ENCODE measurements at regions not wholly inside any gene's neighbourhood (a gene's known extent, or its start where the extent isn't known, plus 50 kb on each side); places are given as distances from the start of the nearest gene placed in this dataset.

GRCh38 chr4:38189445-38189844 lies 229.2 kb downstream of the PTTG2 start:
- no peaks in the 10 kb centered on the region for H3K4me1 Mint-ChIP-seq
- no peak for TF ChIP-seq ZNF138 (CRISPR knock-in tag; conservative IDR thresholded peaks at IDR 0.05)
- no peak for TF ChIP-seq SMAD3 (CRISPR knock-in tag; IDR thresholded peaks at IDR 0.05; ENCODE audit: borderline replicate concordance)
- TF ChIP-seq ZNF263 (CRISPR knock-in tag; IDR thresholded peaks at IDR 0.05; ENCODE audit: low read depth) = no peak
- TF ChIP-seq TEAD4 (CRISPR knock-in tag; IDR thresholded peaks at IDR 0.05) = no peak
- TF ChIP-seq ZNF423 (CRISPR knock-in tag; IDR thresholded peaks at IDR 0.05) = no peak
- TF ChIP-seq STAT6 (CRISPR knock-in tag; conservative IDR thresholded peaks at IDR 0.05; ENCODE audit: low read depth) = no peak
- no peak for TF ChIP-seq USF2 (CRISPR knock-in tag; IDR thresholded peaks at IDR 0.05)
- TF ChIP-seq KAT7 (CRISPR knock-in tag; IDR thresholded peaks at IDR 0.05; ENCODE audit: borderline replicate concordance) = no peak
- ChIA-PET POLR2A (no interaction called here), CTCF (interaction anchor here (1.2 to 1.7 kb wide), 2 partner anchors 10 to 130 kb away, joined by 3 to 9 read pairs; no protein-coding TSS in a partner anchor)
- no peak overlapping the region for H3K4me3 Mint-ChIP-seq
- no peak for ATAC-seq
- H3K9me3 Mint-ChIP-seq = peaks cover 14% of the 10 kb centered on the region
- peaks cover 3% of the 10 kb centered on the region; the same call in 1 of the 2 replicates for H3K36me3 Mint-ChIP-seq
- no peak for DNase-seq (ENCODE audit: low spot score)
- H3K27me3 Mint-ChIP-seq (ENCODE audit: low read depth) = no peaks in the 10 kb centered on the region; the same call in 1 of the 2 replicates
- H3K27ac Mint-ChIP-seq = no peak overlapping the region

GRCh38 chr4:38190717-38191178 lies 230.6 kb downstream of the PTTG2 start:
- ATAC-seq (no peak), DNase-seq (ENCODE audit: low spot score) (no peak)
- Mint-ChIP-seq H3K4me1 (no peaks in the 10 kb centered on the region), H3K36me3 (peaks cover 7% of the 10 kb centered on the region; the same call in 1 of the 2 replicates), H3K4me3 (no peak overlapping the region), H3K27ac (no peak overlapping the region), H3K27me3 (ENCODE audit: low read depth) (no peaks in the 10 kb centered on the region; the same call in 1 of the 2 replicates), H3K9me3 (peaks cover 22% of the 10 kb centered on the region)
- ChIA-PET POLR2A (no interaction called here), CTCF (no interaction called here)
- TF ChIP-seq ATF6 (CRISPR knock-in tag; IDR thresholded peaks at IDR 0.05) (no peak), CREM (CRISPR knock-in tag; IDR thresholded peaks at IDR 0.05) (no peak), ETV6 (CRISPR knock-in tag; IDR thresholded peaks at IDR 0.05) (no peak), ZNF263 (CRISPR knock-in tag; IDR thresholded peaks at IDR 0.05; ENCODE audit: low read depth) (no peak), ERG (CRISPR knock-in tag; IDR thresholded peaks at IDR 0.05) (no peak)

GRCh38 chr4:38192516-38192915 lies 232.3 kb downstream of the PTTG2 start:
- ChIA-PET CTCF (interaction anchor here (0.6 to 1.9 kb wide), 2 partner anchors 13 to 127 kb away, joined by 4 to 7 read pairs; no protein-coding TSS in a partner anchor), POLR2A (no interaction called here)
- no peak overlapping the region for H3K27ac Mint-ChIP-seq
- peaks cover 7% of the 10 kb centered on the region; the same call in 1 of the 2 replicates for H3K36me3 Mint-ChIP-seq
- no peak overlapping the region for H3K4me3 Mint-ChIP-seq
- H3K4me1 Mint-ChIP-seq = no peaks in the 10 kb centered on the region
- ATAC-seq (no peak), DNase-seq (ENCODE audit: low spot score) (no peak)
- no peaks in the 10 kb centered on the region; the same call in 1 of the 2 replicates for H3K27me3 Mint-ChIP-seq (ENCODE audit: low read depth)
- peaks cover 19% of the 10 kb centered on the region for H3K9me3 Mint-ChIP-seq
- TF ChIP-seq ELF4 (CRISPR knock-in tag; IDR thresholded peaks at IDR 0.05; ENCODE audit: low read depth) (no peak), RORB (CRISPR knock-in tag; IDR thresholded peaks at IDR 0.05) (no peak), AFF4 (CRISPR knock-in tag; IDR thresholded peaks at IDR 0.05; ENCODE audit: borderline replicate concordance) (no peak), TP53 (CRISPR knock-in tag; IDR thresholded peaks at IDR 0.05) (no peak), CREB1 (CRISPR knock-in tag; IDR thresholded peaks at IDR 0.05) (no peak), CBFB (CRISPR knock-in tag; IDR thresholded peaks at IDR 0.05; ENCODE audit: low read depth) (no peak), ZBTB43 (CRISPR knock-in tag; IDR thresholded peaks at IDR 0.05) (no peak), PRRX2 (CRISPR knock-in tag; IDR thresholded peaks at IDR 0.05) (no peak)
